ENCODE measurements at regions not wholly inside any gene's neighbourhood (a gene's known extent, or its start where the extent isn't known, plus 50 kb on each side); places are given as distances from the start of the nearest gene placed in this dataset.
A peak's percentile ranks its signal among the peaks of the same experiment; 100 is the strongest.

GRCh38 chr10:131478377-131478989, 167.0 kb upstream of the TCERG1L start:
- TF ChIP-seq POLR2A (IDR thresholded peaks at IDR 0.05): no peak
- TF ChIP-seq, protein P1, sequence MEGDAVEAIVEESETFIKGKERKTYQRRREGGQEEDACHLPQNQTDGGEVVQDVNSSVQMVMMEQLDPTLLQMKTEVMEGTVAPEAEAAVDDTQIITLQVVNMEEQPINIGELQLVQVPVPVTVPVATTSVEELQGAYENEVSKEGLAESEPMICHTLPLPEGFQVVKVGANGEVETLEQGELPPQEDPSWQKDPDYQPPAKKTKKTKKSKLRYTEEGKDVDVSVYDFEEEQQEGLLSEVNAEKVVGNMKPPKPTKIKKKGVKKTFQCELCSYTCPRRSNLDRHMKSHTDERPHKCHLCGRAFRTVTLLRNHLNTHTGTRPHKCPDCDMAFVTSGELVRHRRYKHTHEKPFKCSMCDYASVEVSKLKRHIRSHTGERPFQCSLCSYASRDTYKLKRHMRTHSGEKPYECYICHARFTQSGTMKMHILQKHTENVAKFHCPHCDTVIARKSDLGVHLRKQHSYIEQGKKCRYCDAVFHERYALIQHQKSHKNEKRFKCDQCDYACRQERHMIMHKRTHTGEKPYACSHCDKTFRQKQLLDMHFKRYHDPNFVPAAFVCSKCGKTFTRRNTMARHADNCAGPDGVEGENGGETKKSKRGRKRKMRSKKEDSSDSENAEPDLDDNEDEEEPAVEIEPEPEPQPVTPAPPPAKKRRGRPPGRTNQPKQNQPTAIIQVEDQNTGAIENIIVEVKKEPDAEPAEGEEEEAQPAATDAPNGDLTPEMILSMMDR (IDR thresholded peaks at IDR 0.05): no peak
- WGBS, 2 donors: 61 to 79% methylated on average over 6 of the region's 6 CpGs

DNA sequence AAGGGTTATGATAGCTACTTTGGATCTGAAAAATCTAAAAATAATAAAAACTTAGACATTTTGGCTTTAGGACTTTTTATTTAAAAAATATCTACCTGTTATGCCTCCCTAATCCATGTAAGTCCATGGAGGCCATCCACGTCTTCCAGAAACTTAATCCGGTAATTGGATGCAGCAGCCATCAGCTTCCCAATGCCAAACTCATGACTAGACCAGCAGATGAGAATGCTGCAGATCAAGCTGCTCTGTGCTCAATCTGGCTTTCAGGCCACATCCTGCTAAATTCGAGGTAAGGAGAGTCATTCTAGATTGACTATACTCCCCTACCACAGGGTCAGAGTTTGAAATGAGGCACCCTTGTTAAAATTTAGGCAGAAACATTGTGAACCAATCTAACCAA, 168.5 kb upstream of the TCERG1L start:
- no peak for TF ChIP-seq POLR2A (IDR thresholded peaks at IDR 0.05)
- TF ChIP-seq, protein P1 (IDR thresholded peaks at IDR 0.05): no peak
- no peak overlapping the region for H3K4me3 ChIP-seq (ENCODE audit: low read depth, poor library complexity, severe bottlenecking)
- DNase-seq (ENCODE audit: low spot score in 2 of 2): no peak
- intact Hi-C loops (cut with DNase I; ENCODE audit: low total_unique reads): no loop called here
- 40 to 72% methylated on average over 3 of the region's 3 CpGs for WGBS, 2 donors

More at GRCh38 chr10:131478377-131478989, 167.0 kb upstream of the TCERG1L start:
- no peak overlapping the region for H3K4me3 ChIP-seq (ENCODE audit: low read depth, poor library complexity, severe bottlenecking)
- intact Hi-C loops (cut with DNase I; ENCODE audit: low total_unique reads): no loop called here
- DNase-seq (ENCODE audit: low spot score in 2 of 2): no peak

GRCh38 chr10:131480861-131481260, 169.3 kb upstream of the TCERG1L start:
- WGBS, 2 donors: 34 to 47% methylated on average over 7 of the region's 7 CpGs
- intact Hi-C loops (cut with DNase I; ENCODE audit: low total_unique reads): no loop called here
- DNase-seq (ENCODE audit: low spot score in 2 of 2): no peak
- TF ChIP-seq, protein P1 (IDR thresholded peaks at IDR 0.05): no peak
- no peak overlapping the region for H3K4me3 ChIP-seq (ENCODE audit: low read depth, poor library complexity, severe bottlenecking)

DNA sequence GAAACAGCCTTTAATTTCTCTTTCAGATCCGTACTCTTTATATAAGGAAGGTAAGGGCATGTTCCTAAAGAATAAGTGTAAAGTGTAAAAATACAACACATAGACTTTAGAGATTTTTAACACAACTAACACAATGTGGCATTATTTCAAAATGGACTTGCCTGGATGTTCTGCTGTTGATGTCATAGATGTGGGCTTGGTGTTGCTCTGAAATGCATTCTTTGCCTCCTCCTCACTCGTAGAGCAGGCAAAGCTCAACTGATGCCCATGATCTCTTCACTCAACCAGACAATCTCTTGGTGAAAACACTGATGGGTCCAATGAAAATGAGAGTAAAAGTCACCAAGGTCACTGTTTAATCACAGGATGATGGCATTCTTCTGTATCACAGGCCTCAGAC, 174.2 kb upstream of the TCERG1L start:
- 58 to 68% methylated on average over 2 of the region's 2 CpGs for WGBS, 2 donors
- H3K4me3 ChIP-seq (ENCODE audit: low read depth, poor library complexity, severe bottlenecking): no peak overlapping the region
- TF ChIP-seq, protein P1 (IDR thresholded peaks at IDR 0.05): no peak
- TF ChIP-seq POLR2A (IDR thresholded peaks at IDR 0.05): no peak
- no peak for DNase-seq (ENCODE audit: low spot score in 2 of 2)
- intact Hi-C loops (cut with DNase I; ENCODE audit: low total_unique reads): no loop called here

GRCh38 chr10:131487822-131488221, 176.3 kb upstream of the TCERG1L start:
- TF ChIP-seq, protein P1 (IDR thresholded peaks at IDR 0.05): no peak
- no peak for TF ChIP-seq POLR2A (IDR thresholded peaks at IDR 0.05)
- intact Hi-C loops (cut with DNase I; ENCODE audit: low total_unique reads): no loop called here
- 82 to 87% methylated on average over 5 of the region's 5 CpGs for WGBS, 2 donors
- DNase-seq (ENCODE audit: low spot score in 2 of 2): no peak
- H3K4me3 ChIP-seq (ENCODE audit: low read depth, poor library complexity, severe bottlenecking): no peak overlapping the region

- intact Hi-C loops (cut with DNase I; ENCODE audit: low total_unique reads): no loop called here
- DNase-seq (ENCODE audit: low spot score in 2 of 2): peak in 1 of 2 donors; percentile 61
- WGBS, 2 donors: 70 to 75% methylated on average over 9 of the region's 9 CpGs
- no peak for TF ChIP-seq POLR2A (IDR thresholded peaks at IDR 0.05)
- TF ChIP-seq, protein P1 (IDR thresholded peaks at IDR 0.05): no peak
- no peak overlapping the region for H3K4me3 ChIP-seq (ENCODE audit: low read depth, poor library complexity, severe bottlenecking)
These were observed 179.6 kb upstream of the TCERG1L start for GRCh38 chr10:131490991-131491594.
